ENCODE measurements at regions not wholly inside any gene's neighbourhood (a gene's known extent, or its start where the extent isn't known, plus 50 kb on each side); places are given as distances from the start of the nearest gene placed in this dataset.
"Not testable (repeated sequence)": the region's sequence is repeated elsewhere in the genome, so short reads cannot be mapped to it uniquely, and the experiment has no call there.

- H3K4me3 ChIP-seq (ENCODE audit: control insufficient read depth, low read depth, low read length), result no peak overlapping the region
- no peak for TF ChIP-seq CTCF (IDR thresholded peaks at IDR 0.05; ENCODE audit: control insufficient read depth, insufficient read depth, low read depth, low read length, missing control alignments)
- no peak for DNase-seq (ENCODE audit: low read depth)
Observed at GRCh38 chr3:194031867-194032635, 103.9 kb upstream of the HES1 start.

GRCh38 chr3:194032828-194033435 lies 103.0 kb upstream of the HES1 start:
- no peak for TF ChIP-seq CTCF (IDR thresholded peaks at IDR 0.05; ENCODE audit: control insufficient read depth, insufficient read depth, low read depth, low read length, missing control alignments)
- H3K4me3 ChIP-seq (ENCODE audit: control insufficient read depth, low read depth, low read length), result no peak overlapping the region
- DNase-seq (ENCODE audit: low read depth), result no peak

- no peak overlapping the region for H3K4me3 ChIP-seq (ENCODE audit: control insufficient read depth, low read depth, low read length)
- DNase-seq (ENCODE audit: low read depth), result no peak
- no peak for TF ChIP-seq CTCF (IDR thresholded peaks at IDR 0.05; ENCODE audit: control insufficient read depth, insufficient read depth, low read depth, low read length, missing control alignments)
Observed at GRCh38 chr3:194034346-194035336, 101.3 kb upstream of the HES1 start.

- H3K4me3 ChIP-seq (ENCODE audit: control insufficient read depth, low read depth, low read length), result no peak overlapping the region
- no peak for DNase-seq (ENCODE audit: low read depth)
- TF ChIP-seq CTCF (IDR thresholded peaks at IDR 0.05; ENCODE audit: control insufficient read depth, insufficient read depth, low read depth, low read length, missing control alignments), result no peak
Observed at GRCh38 chr3:194035406-194036138, 100.4 kb upstream of the HES1 start.

- H3K4me3 ChIP-seq (ENCODE audit: control insufficient read depth, low read depth, low read length), result no peak overlapping the region
- no peak for DNase-seq (ENCODE audit: low read depth)
- TF ChIP-seq CTCF (IDR thresholded peaks at IDR 0.05; ENCODE audit: control insufficient read depth, insufficient read depth, low read depth, low read length, missing control alignments), result no peak
Observed at GRCh38 chr3:194036842-194037241, 99.1 kb upstream of the HES1 start.

GRCh38 chr3:194038346-194038745 lies 97.6 kb upstream of the HES1 start:
- H3K4me3 ChIP-seq (ENCODE audit: control insufficient read depth, low read depth, low read length); DNase-seq (ENCODE audit: low read depth): not testable (repeated sequence)
